ENCODE measurements at regions not wholly inside any gene's neighbourhood (a gene's known extent, or its start where the extent isn't known, plus 50 kb on each side); places are given as distances from the start of the nearest gene placed in this dataset.
A peak's percentile ranks its signal among the peaks of the same experiment; 100 is the strongest.

DNA sequence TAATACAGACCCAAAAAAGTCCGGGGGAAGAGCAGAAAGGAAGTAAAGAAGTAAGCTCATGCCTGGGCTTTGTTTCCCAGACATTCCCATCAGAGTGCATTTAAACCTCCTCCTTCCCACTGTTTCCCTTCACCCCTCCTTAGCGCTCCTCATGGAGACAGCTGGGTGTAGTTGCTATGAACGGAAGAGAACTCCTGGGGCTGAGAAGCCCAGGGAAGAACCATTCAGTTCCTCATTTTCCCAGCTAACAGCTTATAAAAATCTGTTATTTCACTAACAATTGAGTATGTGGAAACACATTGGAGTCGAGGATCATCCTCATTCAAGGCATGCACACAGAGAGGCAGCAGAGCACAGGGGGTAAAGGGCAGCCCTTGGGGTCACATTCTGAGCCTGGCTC, 299.3 kb downstream of the SHQ1 start:
- H3K27me3 Mint-ChIP-seq (ENCODE audit: low read depth), result no peaks in the 10 kb centered on the region; the same call in 1 of the 2 replicates
- Histone ChIP-seq H3K4ac (ENCODE audit: low read depth, low read length) (no peak overlapping the region), H3K56ac (ENCODE audit: insufficient read length, low read depth, low read length) (no peak overlapping the region), H3K14ac (ENCODE audit: insufficient read depth, low read length) (0 out of 2 replicates have a peak overlapping the region, but pooled peaks have one; percentile 11), H3K27ac (ENCODE audit: insufficient read length, low read depth, low read length) (no peak overlapping the region), H4K20me1 (ENCODE audit: control insufficient read depth, insufficient read depth, insufficient read length) (no peaks in the 10 kb centered on the region), H2BK20ac (ENCODE audit: low read depth, low read length, poor library complexity, severe bottlenecking) (no peak overlapping the region), H3K79me2 (ENCODE audit: insufficient read depth, low read length) (no peaks in the 10 kb centered on the region), H2BK15ac (ENCODE audit: low read depth, low read length) (no peak overlapping the region), H3T11ph (ENCODE audit: low read length) (no peak overlapping the region), H3K4me2 (ENCODE audit: insufficient read depth, insufficient read length, low read length) (no peak overlapping the region), H2BK5ac (ENCODE audit: insufficient read length, low read length) (no peak overlapping the region), H4K5ac (ENCODE audit: insufficient read length, low read depth, low read length) (no peak overlapping the region), H3K18ac (ENCODE audit: insufficient read length, low read depth, low read length) (no peak overlapping the region), H3K23me2 (ENCODE audit: insufficient read length, low read depth, low read length, poor library complexity, severe bottlenecking) (no peaks in the 10 kb centered on the region), H4K91ac (ENCODE audit: insufficient read length, low read depth, low read length) (no peak overlapping the region), H4K8ac (replicated peaks; ENCODE audit: insufficient read length, low read depth, low read length) (no peak overlapping the region), H3K4me1 (ENCODE audit: insufficient read depth, low read length) (no peaks in the 10 kb centered on the region), H2AK5ac (ENCODE audit: insufficient read length, low read length) (no peak overlapping the region), H3K9ac (ENCODE audit: extremely low read depth, insufficient read length, low read length) (no peak overlapping the region), H2BK12ac (ENCODE audit: insufficient read length, low read depth, low read length) (no peak overlapping the region), H2BK120ac (ENCODE audit: low read depth, low read length, poor library complexity, severe bottlenecking) (no peak overlapping the region), H3K79me1 (ENCODE audit: insufficient read depth, low read depth, low read length, poor library complexity, severe bottlenecking) (no peaks in the 10 kb centered on the region), H3K23ac (ENCODE audit: insufficient read length, low read depth, low read length) (no peak overlapping the region), H2AFZ (ENCODE audit: low read length) (no peak overlapping the region), H3K9me3 (ENCODE audit: control insufficient read depth, low read depth, low read length) (no peaks in the 10 kb centered on the region), H3K27me3 (ENCODE audit: insufficient read depth, low read length) (no peaks in the 10 kb centered on the region)
- TF ChIP-seq CTCF (conservative IDR thresholded peaks at IDR 0.05), result no peak
- WGBS (ENCODE audit: extremely low coverage, insufficient read length, low lambda C conversion rate), result no CpG with 5 or more reads among the region's 4 CpGs
- no peaks in the 10 kb centered on the region for H3K36me3 Mint-ChIP-seq (ENCODE audit: insufficient read depth in 1 of 3, low read depth in 3 of 3)
- no peak overlapping the region; a peak in 1 of 7 replicates for H3K27ac Mint-ChIP-seq
- no peak for DNase-seq
- no peaks in the 10 kb centered on the region for H3K9me3 Mint-ChIP-seq
- H3K4me1 Mint-ChIP-seq, result peaks cover 14 to 19% of the 10 kb centered on the region in 2 experiments
- H3K4me3 Mint-ChIP-seq, result no peak overlapping the region

All from H9 (cell line).